AG10803 (cell line): ENCODE measurements at regions not wholly inside any gene's neighbourhood (a gene's known extent, or its start where the extent isn't known, plus 50 kb on each side); places are given as distances from the start of the nearest gene placed in this dataset.

Experiments used
- DNase-seq: peaks from one replicate; pipeline ENCODE4 v3.0.0; 2010; ENCODE audit warnings: low read depth
- H3K4me3 ChIP-seq: 2 replicates; pipeline ENCODE4 v1.5.1; 2011; ENCODE audit warnings: mild to moderate bottlenecking, low read length, control low read depth
- CTCF ChIP-seq: conservative IDR thresholded peaks from 2 replicates; pipeline ENCODE4 v1.5.1; 2011; ENCODE audit warnings: mild to moderate bottlenecking, low read length, control low read depth, inconsistent platforms

- DNase-seq = no peak
- H3K4me3 ChIP-seq = no peak overlapping the region
- TF ChIP-seq CTCF = no peak
Measured at GRCh38 chr17:77889135-77889505, 69.4 kb upstream of the TNRC6C start.

- no peak for TF ChIP-seq CTCF
- no peak overlapping the region for H3K4me3 ChIP-seq
- no peak for DNase-seq
Measured at GRCh38 chr17:77889866-77890760, 68.4 kb upstream of the TNRC6C start.

- no peak overlapping the region for H3K4me3 ChIP-seq
- TF ChIP-seq CTCF = no peak
- no peak for DNase-seq
Measured at GRCh38 chr17:77890771-77891170, 67.7 kb upstream of the TNRC6C start.

GRCh38 chr17:77891602-77892001 is 66.9 kb upstream of the TNRC6C start:
- no peak overlapping the region for H3K4me3 ChIP-seq
- no peak for TF ChIP-seq CTCF
- DNase-seq = no peak

- no peak for DNase-seq
- no peak for TF ChIP-seq CTCF
- H3K4me3 ChIP-seq = no peak overlapping the region
Measured at GRCh38 chr17:77892031-77892430, 66.5 kb upstream of the TNRC6C start.

GRCh38 chr17:77892469-77893143 is 65.9 kb upstream of the TNRC6C start:
- no peak for DNase-seq
- TF ChIP-seq CTCF = peak; percentile 17

More at GRCh38 chr17:77892469-77893143, 65.9 kb upstream of the TNRC6C start:
- H3K4me3 ChIP-seq = no peak overlapping the region
